K562 (cell line): ENCODE measurements at regions not wholly inside any gene's neighbourhood (a gene's known extent, or its start where the extent isn't known, plus 50 kb on each side); places are given as distances from the start of the nearest gene placed in this dataset.

Experiments
- ATAC-seq: fragments of 200-7000 bp; cut with Tn5 transposase; 3 replicates; pipeline ENCODE4 v1.9.1; 2020; ENCODE audit warnings: moderate library complexity
- BruUV-seq: library from RNA; stranded (reverse); fragments of 400-500 nt; replicated peaks from 2 replicates; lab custom pipeline; 2021; lab: Mats Ljungman, UMichigan
- CTCF ChIA-PET: fragments of 300-600 bp; formaldehyde crosslinking; extraction: SDS; loops from one replicate; lab custom pipeline; 2021; ENCODE audit warnings: low intra/inter-chr PET ratio; lab: Yijun Ruan, JAX
- POLR2A ChIA-PET: fragments of 300-600, 350-650 bp; sonication (Branson Sonifier 250); formaldehyde crosslinking; extraction: SDS; loops from one replicate; lab custom pipeline; 2021; ENCODE audit warnings: antibody characterized with exemption, inconsistent platforms; lab: Yijun Ruan, JAX
- DNase-seq, 4 experiments: peaks; one replicate each; pipeline versions ENCODE4 v3.0.0 to v3.0.0-alpha.2; 2011 to 2018; ENCODE audit warnings: low spot score in 3 of 4, mixed read lengths in 3 of 4; ENCODE audit errors: extremely low read depth in 1 of 4
- FAIRE-seq: peaks from 2 replicates; lab custom pipeline; 2011; peaks lifted over from hg19 to GRCh38; lab: Jason Lieb, UNC
- H2AFZ ChIP-seq: 2 replicates; pipeline ENCODE4 v1.6.0; 2011; ENCODE audit warnings: low read depth, low read length, control low read depth, inconsistent platforms
- H3K27ac ChIP-seq: fragments of 200-600 bp; 3 replicates; pipeline ENCODE4 v1.8.0; 2011; ENCODE audit warnings: low read depth, mild to moderate bottlenecking, control low read depth, inconsistent platforms, low read length, moderate library complexity, mixed read lengths; ENCODE audit errors: extremely low read depth
- H3K27me3 ChIP-seq, 2 experiments: fragments of 300-600 bp in 1 of 2; 2 replicates in 1 of 2; 3 replicates in 1 of 2; pipeline versions ENCODE4 v1.6.0 to v1.8.0; 2011; ENCODE audit warnings: inconsistent platforms in 2 of 2, low read length in 2 of 2, mild to moderate bottlenecking in 1 of 2, mixed read lengths in 1 of 2, moderate library complexity in 1 of 2; ENCODE audit not compliant: control insufficient read depth in 2 of 2, insufficient read depth in 2 of 2
- H3K36me3 ChIP-seq: fragments of 300-600 bp; 3 replicates; pipeline ENCODE4 v1.8.0; 2011; ENCODE audit warnings: mild to moderate bottlenecking, low read length, inconsistent platforms; ENCODE audit not compliant: control insufficient read depth, insufficient read depth
- H3K4me1 ChIP-seq, 2 experiments: fragments of 200-600 bp in 1 of 2; replicated peaks in 1 of 2; 2 replicates in 1 of 2; 3 replicates in 1 of 2; pipeline versions ENCODE4 v1.5.1 to v1.8.0; 2011; ENCODE audit warnings: inconsistent platforms in 2 of 2, low read length in 2 of 2, mild to moderate bottlenecking in 1 of 2, mixed read lengths in 1 of 2, moderate library complexity in 1 of 2; ENCODE audit not compliant: control insufficient read depth in 2 of 2, insufficient read depth in 2 of 2
- H3K4me2 ChIP-seq: 2 replicates; pipeline ENCODE4 v1.6.1; 2011; ENCODE audit warnings: low read length, control low read depth, inconsistent platforms, mixed read lengths; ENCODE audit not compliant: insufficient read depth
- H3K4me3 ChIP-seq: fragments of 200-600 bp; sonication (generic), shearing (Covaris generic); 2 replicates; pipeline ENCODE4 v1.5.1; 2016; ENCODE audit warnings: control low read depth, inconsistent platforms
- H3K79me2 ChIP-seq: fragments of 200-600 bp; 3 replicates; pipeline ENCODE4 v1.8.0; 2011; ENCODE audit warnings: low read length, inconsistent platforms; ENCODE audit not compliant: control insufficient read depth, insufficient read depth
- H3K9ac ChIP-seq, 2 experiments: 2 replicates each; pipeline versions ENCODE4 v1.6.0 to v1.6.1; 2011; ENCODE audit warnings: low read depth in 2 of 2, low read length in 2 of 2, control low read depth in 1 of 2, inconsistent platforms in 1 of 2, mild to moderate bottlenecking in 1 of 2, mixed read lengths in 1 of 2; ENCODE audit not compliant: insufficient read depth in 1 of 2
- H3K9me1 ChIP-seq: one replicate; pipeline ENCODE4 v1.6.0; 2011; ENCODE audit warnings: inconsistent platforms, mild to moderate bottlenecking, low read length, moderate library complexity; ENCODE audit not compliant: control insufficient read depth, insufficient read depth
- H3K9me3 ChIP-seq: replicated peaks from 2 replicates; pipeline ENCODE4 v1.5.1; 2011; ENCODE audit warnings: low read depth, low read length, inconsistent platforms; ENCODE audit not compliant: control insufficient read depth, insufficient read depth
- H4K20me1 ChIP-seq: replicated peaks from 2 replicates; pipeline ENCODE4 v1.6.1; 2011; ENCODE audit warnings: low read length, inconsistent platforms, mixed read lengths; ENCODE audit not compliant: control insufficient read depth, insufficient read depth
- CAMTA2 ChIP-seq: fragments of 250-450 bp; sonication (Bioruptor Pico); conservative IDR thresholded peaks from 2 replicates; pipeline ENCODE4 v1.5.1; 2022
- CCNT2 ChIP-seq: IDR thresholded peaks from 2 replicates; pipeline ENCODE4 v1.6.1; 2011; ENCODE audit warnings: borderline replicate concordance, low read depth, mild to moderate bottlenecking, moderate library complexity, mixed read lengths, low read length; ENCODE audit not compliant: insufficient read length; ENCODE audit errors: extremely low read depth
- DACH1 ChIP-seq: fragments of 450-650 bp; IDR thresholded peaks from 2 replicates; pipeline ENCODE4 v1.6.1; 2018; ENCODE audit not compliant: partially characterized antibody
- FOXA3 ChIP-seq, 2 experiments: fragments of 450-650 bp in 1 of 2; sonication (generic) in 1 of 2; formaldehyde crosslinking; IDR thresholded peaks in 1 of 2; conservative IDR thresholded peaks in 1 of 2; 2 replicates each; pipeline versions ENCODE4 v1.4.0 to v1.8.0; 2020 to 2022; ENCODE audit warnings: mild to moderate bottlenecking in 2 of 2, missing genetic modification reagents in 1 of 2
- NFYB ChIP-seq: IDR thresholded peaks from 2 replicates; pipeline ENCODE4 v1.6.1; 2011; ENCODE audit warnings: mild to moderate bottlenecking, moderate library complexity; ENCODE audit not compliant: insufficient read length; ENCODE audit errors: extremely low read depth
- SMAD2 ChIP-seq: fragments of 150-350 bp; IDR thresholded peaks from 2 replicates; pipeline ENCODE4 v1.6.1; 2014; ENCODE audit warnings: low read depth, mild to moderate bottlenecking, low read length
- SRF ChIP-seq, 2 experiments: fragments of 250-450, 450-650 bp in 1 of 2; sonication (Bioruptor Pico) in 1 of 2; sonication (generic) in 1 of 2; formaldehyde crosslinking; IDR thresholded peaks; 2 replicates each; pipeline versions ENCODE4 v1.5.0 to v1.5.1; 2020 to 2022; ENCODE audit warnings: mild to moderate bottlenecking in 1 of 2, missing genetic modification reagents in 1 of 2
- ZNF197 ChIP-seq: fragments of 200-800 bp; sonication (Bioruptor generic); IDR thresholded peaks from 2 replicates; pipeline ENCODE4 v1.6.1; 2016; ENCODE audit warnings: low read depth, missing genetic modification characterization, missing compliant biosample characterization
- ZNF311 ChIP-seq: fragments of 250-450 bp; sonication (Bioruptor Pico); IDR thresholded peaks from 2 replicates; pipeline ENCODE4 v1.4.0; 2020; ENCODE audit warnings: mild to moderate bottlenecking, moderate library complexity
- ZNF347 ChIP-seq: fragments of 450-650 bp; formaldehyde crosslinking; IDR thresholded peaks from 2 replicates; pipeline ENCODE4 v1.4.0; 2020; ENCODE audit warnings: low read depth, mild to moderate bottlenecking, moderate library complexity
- WGBS: fragments of 100-300 bp; shearing (Covaris generic); methylation state at CpG from one replicate; pipeline ENCODE4 v1.1.6; 2016; ENCODE audit warnings: low coverage, mixed read lengths; ENCODE audit not compliant: insufficient coverage; ENCODE audit errors: missing lambda C conversion rate; 5-methylcytosine and 5-hydroxymethylcytosine counted together
- in situ Hi-C: fragments of 300-500 bp; cut with MboI; formaldehyde crosslinking; loops from 4 replicates; pipeline ENCODE4 v1.15.0; 2018; ENCODE audit warnings: inconsistent platforms, mixed read lengths
- intact Hi-C: fragments of 100-400 bp; cut with micrococcal nuclease; formaldehyde crosslinking; loops from 2 replicates; pipeline ENCODE4 v1.14.2; 2022
- TF ChIP-seq, protein P1 (sequence below): fragments of 200-800 bp; sonication (Bioruptor generic); IDR thresholded peaks from 2 replicates; pipeline ENCODE4 v1.6.1; 2017; ENCODE audit warnings: missing genetic modification characterization, missing compliant biosample characterization
- TF ChIP-seq, protein P2 (sequence below): sonication (generic); formaldehyde crosslinking; IDR thresholded peaks from 2 replicates; pipeline ENCODE4 v1.8.0; 2022; ENCODE audit warnings: mild to moderate bottlenecking, missing genetic modification reagents

DNA sequence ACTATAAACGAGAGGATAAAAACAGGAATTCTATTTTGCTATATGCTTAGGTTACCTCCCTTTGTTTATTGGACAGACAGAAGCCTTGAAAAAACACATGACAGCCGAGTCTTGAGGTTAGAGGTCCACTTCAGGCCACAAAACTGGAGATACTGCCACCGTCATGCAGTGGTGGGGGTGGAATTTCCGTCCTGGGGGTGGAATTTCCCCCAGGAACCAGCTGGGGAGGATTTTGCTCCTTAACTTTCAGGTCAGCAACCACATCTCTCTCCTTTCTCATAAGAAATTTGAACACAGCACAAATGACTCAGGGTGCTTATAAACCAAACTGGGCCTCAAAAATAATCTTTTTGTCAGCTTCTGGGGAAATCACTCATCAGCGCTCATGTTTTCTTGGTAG lies 545.8 kb upstream of the ADAMTS9 start:
- Histone ChIP-seq H3K4me3 (no peak overlapping the region), H3K79me2 (no peaks in the 10 kb centered on the region), H3K27ac (no peak overlapping the region), H2AFZ (no peak overlapping the region), H3K4me2 (no peak overlapping the region), H3K27me3 (no peaks in the 10 kb centered on the region; a peak in 2 of 5 replicates), H3K9me3 (no peaks in the 10 kb centered on the region), H3K9ac (no peak overlapping the region), H3K36me3 (no peaks in the 10 kb centered on the region), H4K20me1 (no peaks in the 10 kb centered on the region), H3K9me1 (no peaks in the 10 kb centered on the region), H3K4me1 (no peaks in the 10 kb centered on the region)
- POLR2A ChIA-PET = no interaction called here
- no peak for ATAC-seq
- in situ Hi-C loops (no loop called here), intact Hi-C loops (no loop called here)
- no TSS peak for BruUV-seq
- CTCF ChIA-PET = no interaction called here
- no peak for TF ChIP-seq ZNF311 (CRISPR knock-in tag)
- DNase-seq = no peak
- FAIRE-seq = no peak
- WGBS = 6% methylated on average over 5 of the region's 5 CpGs

DNA sequence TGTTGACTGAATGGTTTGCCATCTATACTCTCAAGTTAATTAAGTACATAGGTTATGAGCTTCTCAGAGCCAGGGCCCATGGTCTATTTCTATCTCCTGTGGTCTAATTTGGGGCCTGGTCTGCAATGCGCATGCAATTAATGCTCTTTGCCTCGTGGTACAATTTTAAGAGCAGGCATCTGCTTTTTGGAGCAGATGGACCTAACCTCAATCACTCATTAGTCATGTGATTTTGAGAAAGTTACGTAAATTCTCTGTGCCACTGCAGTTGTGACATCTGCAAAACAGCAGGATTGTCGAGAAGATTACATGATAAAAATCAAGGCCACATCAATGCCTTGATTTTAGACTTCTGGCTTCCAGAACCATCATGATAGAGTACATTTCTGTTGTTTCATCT lies 543.7 kb upstream of the ADAMTS9 start:
- 15% methylated on average over 3 of the region's 4 CpGs for WGBS
- no peak overlapping the region for H3K27ac ChIP-seq
- ChIA-PET CTCF (no interaction called here), POLR2A (interaction anchor here (1.5 kb wide), 1 partner anchor 11 kb away, joined by 3 read pairs; no protein-coding TSS in a partner anchor)
- no peaks in the 10 kb centered on the region for H3K79me2 ChIP-seq
- BruUV-seq = no TSS peak
- no peaks in the 10 kb centered on the region for H3K36me3 ChIP-seq
- ATAC-seq (no peak), DNase-seq (no peak), FAIRE-seq (no peak)
- no peak overlapping the region for H3K4me3 ChIP-seq
- H3K4me2 ChIP-seq = no peak overlapping the region
- no peak overlapping the region for H2AFZ ChIP-seq
- no peaks in the 10 kb centered on the region for H4K20me1 ChIP-seq
- H3K9ac ChIP-seq = no peak overlapping the region
- no peaks in the 10 kb centered on the region for H3K4me1 ChIP-seq
- H3K9me1 ChIP-seq = no peaks in the 10 kb centered on the region
- no peaks in the 10 kb centered on the region for H3K9me3 ChIP-seq
- no peaks in the 10 kb centered on the region; a peak in 1 of 5 replicates for H3K27me3 ChIP-seq
- intact Hi-C loops = no loop called here
- in situ Hi-C loops = no loop called here
- TF ChIP-seq ZNF347 (CRISPR knock-in tag) (no peak), NFYB (no peak), DACH1 (no peak), CAMTA2 (no peak), SMAD2 (no peak), SRF (CRISPR knock-in tag; IDR thresholded peaks at IDR 0.05) (no peak), ZNF197 (no peak), FOXA3 (CRISPR knock-in tag; conservative IDR thresholded peaks at IDR 0.05 in 1 of 2, IDR thresholded peaks at IDR 0.05 in 1 of 2) (no peak), CCNT2 (no peak)
- TF ChIP-seq, protein P1, sequence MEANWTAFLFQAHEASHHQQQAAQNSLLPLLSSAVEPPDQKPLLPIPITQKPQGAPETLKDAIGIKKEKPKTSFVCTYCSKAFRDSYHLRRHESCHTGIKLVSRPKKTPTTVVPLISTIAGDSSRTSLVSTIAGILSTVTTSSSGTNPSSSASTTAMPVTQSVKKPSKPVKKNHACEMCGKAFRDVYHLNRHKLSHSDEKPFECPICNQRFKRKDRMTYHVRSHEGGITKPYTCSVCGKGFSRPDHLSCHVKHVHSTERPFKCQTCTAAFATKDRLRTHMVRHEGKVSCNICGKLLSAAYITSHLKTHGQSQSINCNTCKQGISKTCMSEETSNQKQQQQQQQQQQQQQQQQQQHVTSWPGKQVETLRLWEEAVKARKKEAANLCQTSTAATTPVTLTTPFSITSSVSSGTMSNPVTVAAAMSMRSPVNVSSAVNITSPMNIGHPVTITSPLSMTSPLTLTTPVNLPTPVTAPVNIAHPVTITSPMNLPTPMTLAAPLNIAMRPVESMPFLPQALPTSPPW (CRISPR knock-in tag) = no peak
- TF ChIP-seq, protein P2, sequence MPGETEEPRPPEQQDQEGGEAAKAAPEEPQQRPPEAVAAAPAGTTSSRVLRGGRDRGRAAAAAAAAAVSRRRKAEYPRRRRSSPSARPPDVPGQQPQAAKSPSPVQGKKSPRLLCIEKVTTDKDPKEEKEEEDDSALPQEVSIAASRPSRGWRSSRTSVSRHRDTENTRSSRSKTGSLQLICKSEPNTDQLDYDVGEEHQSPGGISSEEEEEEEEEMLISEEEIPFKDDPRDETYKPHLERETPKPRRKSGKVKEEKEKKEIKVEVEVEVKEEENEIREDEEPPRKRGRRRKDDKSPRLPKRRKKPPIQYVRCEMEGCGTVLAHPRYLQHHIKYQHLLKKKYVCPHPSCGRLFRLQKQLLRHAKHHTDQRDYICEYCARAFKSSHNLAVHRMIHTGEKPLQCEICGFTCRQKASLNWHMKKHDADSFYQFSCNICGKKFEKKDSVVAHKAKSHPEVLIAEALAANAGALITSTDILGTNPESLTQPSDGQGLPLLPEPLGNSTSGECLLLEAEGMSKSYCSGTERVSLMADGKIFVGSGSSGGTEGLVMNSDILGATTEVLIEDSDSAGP (CRISPR knock-in tag) = no peak
